ENCODE measurements at regions not wholly inside any gene's neighbourhood (a gene's known extent, or its start where the extent isn't known, plus 50 kb on each side); places are given as distances from the start of the nearest gene placed in this dataset.

DNA sequence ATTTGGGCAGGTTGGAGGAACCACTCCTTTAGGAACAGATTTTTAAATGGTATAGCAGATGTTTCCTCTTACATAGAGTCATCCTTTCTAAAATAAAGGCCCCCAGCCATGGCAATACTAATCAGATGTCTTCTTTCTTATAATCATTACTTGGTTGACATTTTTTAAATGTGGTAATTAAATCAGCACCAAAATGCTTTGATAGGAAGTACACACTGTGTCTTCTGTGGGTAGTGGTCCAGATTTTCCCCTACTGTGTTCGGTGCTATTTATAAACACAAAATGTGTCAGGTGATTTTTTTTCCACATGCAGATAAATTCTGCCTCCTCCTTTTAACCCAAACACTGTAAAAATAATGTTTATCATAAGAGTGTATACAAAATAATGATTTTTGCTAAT is 200.9 kb upstream of the DTNA start:
- TF ChIP-seq POLR2A (IDR thresholded peaks at IDR 0.05; ENCODE audit: low read length), result no peak
- TF ChIP-seq GATA1 (IDR thresholded peaks at IDR 0.05; ENCODE audit: low read depth, low read length), result no peak

Measured in erythroblast (primary cell).